Ureter (tissue), 1 donor: ENCODE measurements at regions not wholly inside any gene's neighbourhood (a gene's known extent, or its start where the extent isn't known, plus 50 kb on each side); places are given as distances from the start of the nearest gene placed in this dataset.
"Not testable (repeated sequence)": the region's sequence is repeated elsewhere in the genome, so short reads cannot be mapped to it uniquely, and the experiment has no call there.

ENCODE experiments used
- DNase-seq: peaks from one replicate; pipeline ENCODE4 v3.0.0-alpha.2; 2020; ENCODE audit warnings: low spot score
- donor health status: DM: yes; HTN: yes; CAD: no.

DNA sequence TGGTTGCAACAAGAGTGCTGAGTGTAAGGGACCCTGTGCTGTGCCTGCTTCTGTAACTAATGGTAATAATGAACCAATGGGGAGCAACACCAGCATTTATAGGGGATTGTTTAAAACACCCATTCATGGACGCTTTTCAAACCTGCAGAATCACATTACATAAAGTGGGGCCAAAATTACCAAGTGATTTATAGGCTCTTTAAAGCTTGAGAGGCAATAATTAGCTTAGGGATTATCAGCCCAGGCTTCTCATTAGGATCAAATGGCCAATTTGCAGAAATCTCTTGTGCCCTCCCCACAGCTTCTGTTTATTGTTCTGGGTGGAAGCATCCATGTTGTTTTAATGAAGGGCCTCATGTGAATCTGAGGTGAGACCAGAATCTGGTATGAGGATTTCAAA is 125.5 kb downstream of the ZNF486 start:
- not testable (repeated sequence) for DNase-seq

DNA sequence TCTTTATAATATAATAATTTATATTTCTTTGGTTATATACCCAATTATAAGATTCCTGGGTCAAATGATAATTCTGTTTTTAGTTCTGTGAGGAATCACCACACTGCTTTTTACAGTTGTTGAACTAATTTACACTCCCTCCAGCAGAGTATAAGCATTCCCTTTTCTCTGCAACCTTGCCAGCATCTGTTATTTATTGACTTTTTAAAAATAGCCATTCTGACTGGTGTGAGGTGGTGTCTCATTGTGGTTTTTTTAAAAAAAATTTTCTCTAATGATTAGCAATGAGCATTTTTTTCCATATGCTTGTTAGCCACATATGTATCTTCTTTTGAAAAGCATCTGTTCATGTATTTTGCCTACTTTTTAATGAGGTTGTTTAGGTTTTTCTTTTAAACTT is 122.2 kb downstream of the ZNF486 start:
- DNase-seq = no peak

DNA sequence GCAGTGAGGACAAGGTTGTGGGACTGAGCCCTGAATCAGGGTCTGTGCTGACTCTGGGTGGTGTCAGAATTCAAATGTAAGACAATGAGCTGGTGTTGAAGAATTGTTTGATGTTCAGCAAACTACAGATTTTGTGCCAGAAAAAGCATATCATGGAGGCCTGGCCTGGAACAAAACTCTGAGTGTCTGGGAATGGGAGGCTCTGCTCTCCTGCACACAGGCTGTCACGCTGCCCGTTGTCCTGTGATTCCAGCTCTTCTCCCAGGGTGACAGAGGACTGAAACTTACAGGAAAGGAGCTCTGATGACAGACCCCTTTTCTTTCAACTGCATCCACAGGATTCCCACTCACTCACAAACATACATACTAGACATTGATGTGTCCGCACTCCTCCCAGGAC is 120.1 kb downstream of the ZNF486 start:
- DNase-seq = no peak

DNA sequence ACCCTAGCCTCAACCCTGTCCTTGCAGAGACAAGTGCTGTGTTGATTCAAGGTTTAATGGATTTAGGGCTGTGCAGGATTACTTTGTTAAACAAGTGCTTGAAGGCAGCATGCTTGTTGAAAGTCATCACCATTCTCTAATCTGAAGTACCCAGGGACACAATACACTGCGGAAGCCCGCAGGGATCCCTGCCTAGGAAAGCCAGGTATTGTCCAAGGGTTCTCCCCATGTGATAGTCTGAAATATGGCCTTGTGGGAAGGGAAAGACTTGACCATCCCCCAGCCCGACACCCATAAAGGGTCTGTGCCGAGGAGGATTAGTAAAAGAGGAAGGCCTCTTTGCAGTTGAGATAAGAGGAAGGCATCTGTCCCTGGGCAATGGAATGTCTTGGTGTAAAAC is 118.9 kb downstream of the ZNF486 start:
- not testable (repeated sequence) for DNase-seq

DNA sequence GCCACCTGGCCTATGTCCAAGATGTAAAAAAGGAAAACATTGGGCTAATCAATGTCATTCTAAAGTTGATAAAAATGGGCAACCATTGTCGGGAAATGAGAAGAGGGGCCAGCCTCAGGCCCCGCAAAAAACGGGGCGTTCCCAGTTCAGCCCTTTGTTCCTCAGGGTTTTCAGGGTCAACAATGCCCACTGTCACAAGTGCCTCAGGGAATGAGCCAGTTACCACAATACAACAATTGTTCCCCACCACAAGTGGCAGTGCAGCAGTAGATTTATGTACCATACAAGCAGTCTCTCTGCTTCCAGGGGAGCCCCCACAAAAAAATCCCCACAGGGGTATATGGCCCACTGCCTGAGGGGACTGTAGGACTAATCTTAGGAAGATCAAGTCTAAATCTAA is 112.5 kb downstream of the ZNF486 start:
- no peak for DNase-seq

DNA sequence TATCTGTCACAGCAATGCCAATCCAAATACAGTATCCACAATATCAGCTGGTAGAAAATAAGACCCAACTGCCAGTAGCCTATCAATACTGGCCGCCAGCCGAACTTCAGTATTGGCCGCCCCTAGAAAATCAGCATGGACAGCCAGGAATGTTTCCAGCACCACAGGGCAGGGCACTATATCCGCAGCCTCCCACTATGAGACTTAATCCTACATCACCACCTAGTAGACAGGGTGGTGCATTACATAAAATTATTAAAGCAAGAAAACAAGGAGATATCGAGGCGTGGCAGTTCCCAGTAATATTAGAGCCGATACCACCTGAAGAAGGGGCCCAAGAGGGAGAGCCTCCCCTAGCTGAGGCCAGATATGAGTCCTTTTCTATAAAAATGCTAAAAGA is 111.3 kb downstream of the ZNF486 start:
- no peak for DNase-seq

DNA sequence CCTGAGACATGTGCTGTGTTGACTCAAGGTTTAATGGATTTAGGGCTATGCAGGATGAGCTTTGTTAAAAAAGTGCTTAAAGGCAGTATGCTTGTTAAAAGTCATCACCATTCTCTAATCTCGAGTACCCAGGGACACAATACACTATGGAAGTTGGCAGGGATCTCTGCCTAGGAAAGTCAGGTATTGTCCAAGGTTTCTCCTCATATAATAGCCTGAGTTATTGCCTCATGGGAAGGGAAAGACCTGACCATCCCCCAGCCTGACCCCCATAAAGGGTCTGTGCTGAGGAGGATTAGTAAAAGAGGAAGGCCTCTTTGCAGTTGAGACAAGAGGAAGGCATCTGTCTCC is 109.7 kb downstream of the ZNF486 start:
- DNase-seq = not testable (repeated sequence)

DNA sequence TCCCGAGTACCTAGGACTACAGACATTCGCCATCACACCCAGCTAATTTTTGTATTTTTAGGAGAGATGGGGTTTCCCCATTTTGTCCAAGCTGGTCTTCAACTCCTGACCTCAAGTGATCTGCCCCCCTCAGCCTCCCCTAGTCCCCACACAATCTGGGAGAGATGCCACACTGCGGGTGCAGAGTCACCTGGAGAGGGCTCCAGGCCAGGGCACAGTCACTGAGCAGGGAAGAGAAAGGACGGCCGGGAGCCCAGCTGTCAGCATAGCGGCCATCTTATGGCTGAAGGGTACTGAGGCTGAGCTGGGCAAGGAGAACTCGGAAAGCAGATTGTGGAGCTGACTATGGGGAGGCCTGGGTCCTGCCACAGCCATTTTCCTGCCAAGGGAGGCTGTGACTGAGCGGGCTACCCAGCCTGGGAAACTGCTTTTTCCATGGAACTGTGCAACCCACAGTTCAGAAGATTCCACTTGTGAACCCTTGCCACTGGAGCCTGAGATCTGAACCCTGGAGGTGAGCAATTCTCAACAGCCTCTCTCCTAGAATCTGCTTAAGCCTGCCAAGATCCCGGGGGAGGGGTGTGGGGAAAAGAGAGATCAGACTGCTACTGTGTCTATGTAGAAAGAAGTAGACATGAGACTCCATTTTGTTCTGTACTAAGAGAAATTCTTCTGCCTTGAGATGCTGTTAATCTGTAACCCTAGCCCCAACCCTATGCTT is 109.2 kb downstream of the ZNF486 start:
- no peak for DNase-seq

DNA sequence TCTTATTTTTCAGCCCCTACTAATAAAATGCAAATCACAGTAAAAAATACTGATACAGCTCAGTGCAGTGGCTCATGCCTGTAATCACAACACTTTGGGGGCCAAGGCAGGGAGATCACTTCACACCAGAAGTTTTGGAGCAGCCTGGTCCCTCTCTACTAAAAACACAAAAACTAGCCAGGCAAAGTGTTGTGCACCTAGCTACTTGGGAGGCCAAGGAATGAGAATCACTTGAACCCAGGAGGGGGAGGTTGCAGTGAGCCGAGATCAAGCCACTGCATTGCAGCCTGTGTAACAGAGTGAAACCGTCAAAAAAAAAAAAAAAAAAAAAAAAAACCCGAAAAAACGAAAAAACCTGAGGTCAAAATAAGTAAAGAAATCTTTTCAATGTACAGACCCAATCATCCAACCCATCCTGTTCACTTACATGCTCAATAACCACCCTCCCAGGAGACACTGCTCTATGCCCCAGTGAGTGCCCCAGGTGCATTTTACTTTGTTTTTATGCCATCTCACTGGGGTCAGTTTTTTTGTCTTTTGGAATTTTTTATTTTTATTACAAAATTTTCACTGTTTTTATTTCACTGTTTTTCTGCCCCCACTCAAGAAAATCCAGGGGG is 107.0 kb downstream of the ZNF486 start:
- DNase-seq = no peak

DNA sequence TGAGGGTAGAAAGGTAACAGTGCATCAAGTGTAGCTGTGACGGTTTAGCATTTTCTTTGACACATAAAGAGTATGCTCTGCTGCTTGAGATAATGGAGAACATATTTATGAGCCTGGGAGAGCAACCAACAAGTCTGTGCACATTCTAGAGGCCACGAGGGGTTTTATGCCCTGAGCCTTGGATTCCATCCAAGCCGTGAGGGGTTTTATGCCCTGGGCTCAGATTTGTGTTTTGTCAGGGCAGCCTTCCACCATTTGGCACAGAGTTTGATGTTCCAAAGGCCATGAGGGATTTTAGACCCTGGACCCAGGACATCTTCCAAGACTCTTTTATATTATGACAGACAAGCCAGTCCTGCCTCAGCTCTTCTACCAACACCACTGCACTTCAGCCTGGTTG is 106.4 kb downstream of the ZNF486 start:
- no peak for DNase-seq

DNA sequence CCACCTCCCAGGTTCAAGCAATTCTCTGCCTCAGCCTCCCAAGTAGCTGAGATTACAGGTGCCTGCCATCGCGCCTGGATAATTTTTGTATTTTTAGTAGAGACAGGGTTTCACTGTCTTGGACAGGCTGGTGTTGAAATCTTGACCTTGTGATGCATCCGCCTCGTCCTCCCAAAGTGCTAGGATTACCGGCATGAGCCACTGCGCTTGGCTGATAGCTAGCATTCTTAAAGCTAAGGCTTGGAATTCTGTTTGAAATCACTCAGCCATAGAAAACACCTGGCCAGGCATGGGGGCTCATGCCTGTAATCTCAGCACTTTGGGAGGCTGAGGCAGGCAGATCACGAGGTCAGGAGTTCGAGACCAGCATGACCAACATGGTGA is 105.6 kb downstream of the ZNF486 start:
- DNase-seq = not testable (repeated sequence)

DNA sequence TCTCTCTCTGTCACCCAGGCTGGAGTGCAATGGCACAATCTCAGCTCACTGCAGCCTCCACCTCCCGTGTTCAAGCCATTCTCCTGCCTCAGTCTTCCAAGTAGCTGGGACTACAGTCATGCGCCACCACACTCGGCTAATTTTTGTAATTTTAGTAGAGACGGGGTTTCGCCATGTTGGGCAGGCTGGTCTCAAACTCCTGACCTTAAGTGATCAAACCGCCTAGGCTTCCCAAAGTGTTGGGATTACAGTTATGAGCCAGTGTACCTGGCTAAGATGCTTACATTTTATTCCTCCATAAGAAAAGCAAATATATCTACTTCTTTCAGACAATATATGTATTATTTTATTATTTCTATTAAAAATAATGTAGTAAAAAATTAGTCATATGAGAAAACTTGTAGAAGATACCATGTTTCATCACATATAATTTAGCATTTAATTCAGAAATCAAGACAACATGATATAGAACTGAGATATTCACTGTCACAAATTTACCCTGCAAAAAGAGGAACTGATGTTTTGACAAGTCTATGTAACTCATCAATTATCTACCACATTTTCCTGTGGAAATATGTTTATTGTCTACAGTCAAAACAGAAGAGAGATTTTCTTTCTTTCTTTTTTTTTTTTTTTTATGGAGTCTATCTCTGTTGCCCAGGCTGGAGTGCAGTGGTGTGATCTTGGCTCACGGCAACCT is 105.1 kb downstream of the ZNF486 start:
- not testable (repeated sequence) for DNase-seq

DNA sequence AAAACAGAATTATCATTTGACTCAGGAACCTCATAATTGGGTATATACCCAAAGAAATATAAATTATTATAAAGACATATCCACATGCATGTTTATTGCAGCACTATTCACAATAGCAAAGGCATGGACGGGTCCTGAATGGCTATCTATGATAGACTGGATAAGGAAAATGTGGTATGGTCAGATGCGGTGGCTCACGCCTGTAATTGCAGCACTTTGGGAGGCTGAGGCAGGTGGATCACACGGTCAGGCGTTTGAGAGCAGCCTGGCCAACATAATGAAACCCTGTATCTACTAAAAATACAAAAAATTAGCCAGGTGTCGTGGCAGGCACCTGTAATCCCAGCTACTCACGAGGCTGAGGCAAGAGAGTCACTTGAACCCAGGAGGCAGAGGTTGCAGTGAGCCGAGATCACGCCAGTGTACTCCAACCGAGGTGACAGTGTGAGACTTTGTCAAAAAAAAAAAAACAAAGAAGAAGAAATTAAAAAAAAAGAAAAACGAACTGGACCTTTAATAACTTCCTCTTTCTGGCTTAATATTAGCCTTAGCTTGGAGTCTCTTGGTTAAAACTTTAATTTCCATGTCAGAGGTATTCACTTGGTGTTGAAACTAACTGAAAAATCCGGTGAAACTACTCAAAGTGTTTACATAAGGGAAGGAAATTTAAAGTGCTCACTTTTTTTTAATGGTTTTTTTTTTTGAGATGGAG is 104.4 kb downstream of the ZNF486 start:
- no peak for DNase-seq

DNA sequence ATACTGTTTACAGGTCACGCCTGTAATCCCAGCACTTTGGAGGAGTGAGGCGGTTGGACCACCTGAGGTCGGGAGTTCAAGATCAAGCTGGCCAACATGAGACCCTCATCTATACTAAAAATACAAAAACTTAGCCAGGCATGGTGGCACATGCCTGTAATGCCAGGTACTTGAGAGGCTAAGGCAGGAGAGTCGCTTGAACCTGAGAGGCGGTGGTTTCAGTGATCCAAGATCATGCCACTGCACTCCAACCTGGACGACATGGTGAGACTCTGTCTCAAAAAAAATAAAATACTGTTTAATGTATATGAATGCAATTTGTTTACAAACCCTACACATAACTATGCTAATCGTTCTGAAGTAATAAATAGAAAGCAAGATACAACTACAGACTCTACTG is 102.4 kb downstream of the ZNF486 start:
- no peak for DNase-seq

DNA sequence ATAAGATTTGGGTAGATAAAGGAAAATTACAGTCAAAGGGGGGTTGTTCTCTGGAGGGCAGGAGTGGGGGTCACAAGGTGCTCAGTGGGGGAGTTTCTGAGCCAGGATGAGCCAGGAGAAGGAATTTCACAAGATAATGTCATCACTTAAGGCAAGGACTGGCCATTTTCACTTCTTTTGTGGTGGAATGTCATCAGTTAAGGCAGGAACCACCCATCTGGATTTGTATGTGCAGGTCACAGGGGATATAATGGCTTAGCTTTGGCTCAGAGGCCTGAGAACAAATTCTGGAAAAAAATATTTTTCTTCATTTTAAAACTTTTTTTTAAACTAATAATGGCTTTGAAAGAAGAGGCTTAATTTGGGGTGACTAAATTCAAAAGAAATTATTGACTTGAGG is 94.5 kb downstream of the ZNF486 start:
- not testable (repeated sequence) for DNase-seq

DNA sequence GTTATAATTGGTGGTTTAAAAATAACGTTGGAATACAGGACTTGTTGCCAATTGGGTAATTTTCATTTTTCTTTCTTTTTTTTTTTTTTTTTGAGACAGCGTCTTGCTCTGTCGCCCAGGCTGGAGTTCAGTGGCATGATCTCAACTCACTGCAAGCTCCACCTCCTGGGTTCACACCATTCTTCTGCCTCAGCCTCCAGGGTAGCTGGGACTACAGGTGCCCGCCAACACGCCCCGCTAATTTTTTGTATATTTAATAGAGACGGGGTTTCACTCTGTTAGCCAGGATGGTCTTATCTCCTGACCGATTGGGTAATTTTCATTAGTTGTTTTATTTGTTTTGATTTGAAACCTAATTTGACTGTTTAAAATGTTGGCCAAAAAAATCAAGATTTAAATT is 93.7 kb downstream of the ZNF486 start:
- not testable (repeated sequence) for DNase-seq

DNA sequence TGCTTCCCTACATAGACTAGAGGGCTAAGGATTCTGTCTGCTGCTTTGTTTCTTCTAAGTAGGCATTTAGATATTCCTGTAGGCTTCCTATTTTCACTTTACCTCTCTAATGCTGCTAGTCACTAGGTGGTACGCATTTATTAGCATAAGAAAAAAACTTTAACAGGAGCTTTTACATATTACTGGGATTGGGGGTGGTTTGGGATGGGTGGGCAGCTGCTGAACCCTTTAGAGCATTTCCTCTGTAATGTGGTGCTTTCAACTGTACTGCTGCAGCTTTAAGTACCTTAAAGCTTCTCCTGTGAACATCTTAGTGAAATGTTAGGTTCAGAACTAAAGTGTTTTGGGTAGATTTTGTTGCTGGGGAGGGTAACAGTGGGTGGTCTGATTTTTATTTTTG is 92.6 kb downstream of the ZNF486 start:
- no peak for DNase-seq

DNA sequence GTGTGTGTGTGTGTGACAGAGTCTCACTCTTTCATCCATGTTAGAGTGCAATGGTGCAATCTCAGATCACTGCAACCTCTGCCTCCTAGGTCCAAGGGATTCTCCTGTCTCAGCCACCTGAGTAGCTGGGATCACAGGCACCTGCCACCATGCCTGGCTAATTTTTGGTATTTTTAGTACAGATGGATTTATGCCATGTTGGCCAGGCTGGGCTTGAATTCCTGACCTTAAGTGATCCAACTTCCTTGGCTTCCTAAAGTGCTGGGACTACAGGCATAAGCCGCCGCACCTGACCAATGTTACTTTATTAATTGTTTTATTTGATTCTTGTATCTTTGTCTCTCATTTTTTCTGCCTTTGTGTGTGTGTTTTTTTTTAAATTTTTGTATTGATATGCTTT is 89.6 kb downstream of the ZNF486 start:
- DNase-seq = no peak

DNA sequence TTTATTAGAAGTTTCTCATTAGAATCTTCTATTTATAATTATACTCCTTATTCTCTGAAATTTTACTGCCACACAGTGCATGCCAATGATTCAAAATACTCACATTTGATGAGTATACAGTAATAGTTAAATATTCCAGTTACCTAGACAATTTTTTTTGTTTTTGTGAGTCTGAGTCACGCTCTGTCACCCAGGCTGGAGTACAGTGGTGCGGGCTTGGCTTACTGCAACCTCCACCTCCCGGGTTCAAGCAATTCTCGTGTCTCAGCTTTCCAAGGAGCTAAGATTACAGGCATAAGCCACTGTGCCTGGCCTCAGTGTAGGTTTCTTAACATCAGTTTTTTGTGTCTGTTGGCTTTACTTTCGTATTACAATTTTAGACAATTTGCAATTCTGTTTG is 87.1 kb downstream of the ZNF486 start:
- no peak for DNase-seq

DNA sequence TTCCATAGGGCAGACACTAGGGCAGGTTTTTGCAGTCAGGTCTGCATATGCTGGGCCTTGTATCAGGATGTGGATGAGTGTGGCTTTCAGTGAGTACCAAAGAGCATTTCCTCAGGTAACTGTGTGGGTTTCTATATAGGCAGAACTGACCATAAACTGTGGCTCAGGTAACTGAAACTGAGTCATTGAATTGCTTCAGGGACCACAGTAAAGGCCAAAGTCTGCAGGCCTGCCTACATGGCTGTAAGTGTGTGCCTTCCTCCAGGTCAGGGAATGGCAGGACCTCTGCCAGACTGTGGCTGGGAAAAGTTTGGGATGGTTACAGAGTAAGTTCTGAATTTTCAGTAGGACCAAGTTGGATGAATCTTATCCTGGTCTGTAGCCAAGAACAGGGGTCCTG is 85.6 kb downstream of the ZNF486 start:
- DNase-seq = no peak

DNA sequence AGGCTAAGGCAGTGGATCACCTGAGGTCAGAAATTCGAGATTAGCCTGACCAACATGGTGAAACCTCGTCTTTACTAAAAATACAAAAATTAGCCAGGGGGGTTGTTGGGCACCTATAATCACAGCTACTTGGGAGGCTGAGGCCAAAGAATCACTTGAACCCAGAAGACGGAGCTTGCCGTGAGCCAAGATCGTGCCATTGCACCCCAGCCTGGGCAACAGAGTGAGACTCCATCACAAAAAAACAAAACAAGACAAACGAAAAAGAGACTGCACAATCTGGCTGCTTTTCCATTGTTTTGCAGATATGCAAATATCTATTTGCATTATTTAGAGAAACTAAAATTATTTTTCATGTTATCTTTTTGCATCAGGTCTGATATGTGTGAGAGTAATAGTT is 83.6 kb downstream of the ZNF486 start:
- DNase-seq = no peak

DNA sequence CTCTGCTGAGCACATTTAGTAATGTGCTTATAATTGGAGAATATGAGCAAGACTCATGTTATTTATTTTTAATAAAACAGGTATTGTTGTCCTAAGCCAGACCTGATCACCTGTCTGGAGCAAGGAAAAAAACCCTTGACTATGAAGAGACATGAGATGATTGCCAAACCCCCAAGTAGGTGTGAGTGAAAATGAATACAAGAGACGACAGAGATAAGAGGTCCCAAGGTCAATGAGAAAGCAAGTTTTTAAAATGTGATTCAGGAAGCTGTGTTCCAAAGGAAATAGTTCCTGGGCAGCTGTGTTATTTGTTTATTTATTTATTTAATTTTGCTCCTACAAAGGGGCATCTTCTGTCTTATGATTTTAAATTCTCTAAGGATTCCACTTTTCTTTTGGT is 83.1 kb downstream of the ZNF486 start:
- no peak for DNase-seq
